NCI-H1436 (cell line): ENCODE measurements at regions not wholly inside any gene's neighbourhood (a gene's known extent, or its start where the extent isn't known, plus 50 kb on each side); places are given as distances from the start of the nearest gene placed in this dataset.
"Not testable (repeated sequence)": the region's sequence is repeated elsewhere in the genome, so short reads cannot be mapped to it uniquely, and the experiment has no call there.

Experiments
- DNase-seq: peaks from one replicate; lab custom pipeline; 2025; lab: John Stamatoyannopoulos, UW

DNA sequence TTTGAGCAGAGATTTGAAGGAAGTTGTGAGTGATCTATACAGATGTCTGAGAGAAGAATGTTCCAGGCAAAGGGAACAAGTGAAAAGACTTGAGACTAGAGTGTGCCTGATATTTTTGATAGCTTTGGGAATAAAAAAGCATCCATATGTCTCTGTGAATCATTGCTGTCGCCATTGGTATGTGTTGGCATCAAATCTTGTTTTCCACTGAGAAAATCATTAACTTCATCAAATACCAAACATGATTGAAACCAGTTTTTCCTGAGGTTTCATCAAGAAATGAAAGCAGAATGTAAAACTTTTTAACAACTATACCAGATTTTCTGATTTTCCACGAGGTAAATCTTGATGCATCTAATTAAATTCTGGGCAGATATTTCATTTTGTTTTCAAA, 862.6 kb downstream of the DIAPH3 start:
- no peak for DNase-seq

DNA sequence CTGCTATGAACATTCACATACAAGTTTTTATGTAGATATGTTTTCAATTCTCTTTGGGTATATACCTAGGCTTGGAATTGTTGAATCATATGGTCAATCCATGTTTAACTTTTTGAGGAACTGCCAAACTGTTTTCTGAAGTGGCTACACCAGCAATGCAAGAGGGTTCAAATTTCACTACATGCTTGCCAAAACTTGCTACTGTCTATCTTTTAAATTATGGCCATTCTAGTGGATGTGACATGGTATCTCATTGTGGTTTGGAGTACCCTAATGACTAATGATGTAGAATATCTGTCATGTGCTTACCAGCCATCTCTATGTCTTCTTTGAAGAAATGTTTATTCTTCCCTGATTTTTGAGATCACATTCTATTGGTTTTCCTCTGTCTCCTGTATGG, 860.3 kb downstream of the DIAPH3 start:
- no peak for DNase-seq

DNA sequence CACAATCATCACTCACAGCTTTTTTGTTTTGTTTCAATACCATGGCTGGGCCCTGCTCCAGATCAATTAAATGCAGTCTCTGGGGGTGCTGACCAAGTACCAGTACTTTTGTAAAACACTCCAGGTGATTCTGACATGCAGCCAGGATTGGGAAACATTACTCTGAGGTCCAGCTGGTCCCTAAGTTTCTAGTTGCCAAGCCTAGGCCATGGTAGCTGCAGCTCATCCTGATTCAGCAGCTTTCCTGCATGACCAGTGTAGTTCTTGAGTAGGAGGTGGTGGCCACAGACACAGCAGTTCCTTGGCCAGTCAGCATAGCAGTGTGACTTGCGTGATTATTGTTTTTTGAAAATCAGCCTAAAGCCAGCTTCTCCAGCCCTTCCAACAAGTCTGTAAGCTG, 859.1 kb downstream of the DIAPH3 start:
- no peak for DNase-seq

DNA sequence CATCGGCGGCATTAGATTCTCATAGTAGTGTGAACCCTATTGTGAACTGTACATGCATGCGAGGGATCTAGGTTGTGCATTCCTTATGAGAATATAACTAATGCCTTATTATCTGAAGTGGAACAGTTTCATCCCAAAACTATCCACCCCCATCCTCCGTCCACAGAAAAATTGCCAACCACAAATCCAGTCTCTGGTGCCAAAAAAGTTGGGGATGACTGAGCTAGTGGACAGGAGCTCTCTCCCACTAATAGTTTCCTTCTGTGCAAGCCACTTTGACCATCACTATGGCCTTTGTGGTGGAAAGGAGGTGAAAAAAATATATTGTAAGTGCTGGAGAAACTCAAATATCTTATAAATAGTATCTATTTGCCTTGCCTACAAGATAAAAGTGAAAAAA, 857.8 kb downstream of the DIAPH3 start:
- no peak for DNase-seq

DNA sequence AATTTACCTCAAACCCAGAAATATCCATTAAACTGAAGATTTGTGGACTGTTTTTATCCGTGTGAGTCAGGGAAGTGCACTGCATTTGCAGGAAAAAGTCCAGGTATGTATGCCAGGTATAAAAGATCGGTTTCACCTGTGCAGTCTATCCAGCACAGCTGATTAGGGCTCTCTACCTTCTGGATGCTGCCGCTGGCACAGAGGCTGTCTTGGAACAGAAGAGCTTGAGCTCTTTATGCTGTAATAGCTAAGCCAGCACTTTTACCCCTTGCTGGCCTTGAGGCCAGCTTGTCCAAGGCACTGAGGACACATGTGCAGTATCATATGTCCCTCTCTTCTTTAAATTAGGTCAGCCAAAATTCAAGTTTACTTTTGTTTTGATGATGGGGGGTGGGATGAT, 851.0 kb downstream of the DIAPH3 start:
- no peak for DNase-seq

DNA sequence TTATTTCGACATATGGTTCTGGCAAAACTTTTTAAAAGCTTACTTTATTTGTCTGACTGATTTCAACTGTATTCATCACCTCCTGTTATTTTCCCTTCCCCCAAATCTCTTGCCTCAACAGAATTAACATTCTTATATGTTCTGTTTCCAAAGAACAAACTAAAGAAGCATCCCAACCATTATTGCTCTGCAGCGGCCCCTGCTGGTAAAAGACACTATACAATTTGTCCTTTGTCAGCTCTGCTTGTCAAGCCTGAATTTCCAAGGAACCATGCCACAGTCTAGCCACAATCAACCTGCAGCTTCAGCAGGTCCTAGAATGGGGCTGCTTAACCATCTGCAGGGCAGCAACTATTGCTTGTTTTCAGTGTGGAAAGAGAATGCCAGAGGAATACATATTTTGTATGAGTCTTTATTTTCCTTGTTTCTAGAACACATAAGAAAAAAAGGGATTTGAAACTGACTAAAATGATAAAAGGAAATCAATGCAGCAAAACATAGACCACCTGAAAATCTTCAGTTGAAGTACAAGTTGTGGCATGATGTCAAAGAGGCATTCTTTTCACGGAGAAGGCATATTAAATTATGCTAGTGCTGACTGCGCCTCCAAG, 845.3 kb downstream of the DIAPH3 start:
- peak; percentile 51 for DNase-seq

DNA sequence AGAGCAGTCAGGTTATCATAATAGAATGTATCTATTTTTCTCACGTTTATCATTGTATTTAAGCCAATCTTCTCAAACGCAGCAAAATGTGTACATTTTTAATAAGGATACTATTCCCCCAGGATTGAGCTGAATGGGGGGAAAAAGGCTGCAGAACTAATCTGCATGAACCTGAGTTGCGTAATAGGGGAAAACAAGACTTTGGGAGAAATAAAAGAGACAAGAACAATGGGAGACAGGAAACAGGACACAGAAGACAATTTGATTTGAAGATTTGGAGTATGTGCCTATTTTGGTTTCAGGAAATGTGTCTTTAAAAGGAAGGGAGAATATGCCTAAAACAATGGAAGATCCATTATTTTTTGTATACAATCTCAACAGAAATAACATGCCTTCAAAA, 844.5 kb downstream of the DIAPH3 start:
- no peak for DNase-seq

DNA sequence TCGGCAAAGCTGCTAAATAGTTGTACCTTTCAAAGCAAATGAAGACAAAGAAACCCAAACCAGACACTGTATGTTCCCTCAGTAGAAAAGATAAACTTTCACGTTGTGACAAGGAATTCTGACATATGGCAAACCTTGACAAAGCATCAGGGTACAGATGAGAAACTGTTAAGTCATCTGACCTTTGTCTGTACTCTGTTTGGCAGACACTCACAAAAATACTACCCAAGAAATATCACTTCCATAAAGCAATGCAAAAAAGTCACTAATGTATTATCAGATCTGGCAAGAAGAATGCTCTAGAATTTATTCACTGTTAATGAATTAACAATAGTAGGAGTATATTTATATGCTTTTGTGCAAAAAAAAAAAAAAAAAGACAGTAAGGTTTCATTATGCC, 843.7 kb downstream of the DIAPH3 start:
- DNase-seq: no peak

DNA sequence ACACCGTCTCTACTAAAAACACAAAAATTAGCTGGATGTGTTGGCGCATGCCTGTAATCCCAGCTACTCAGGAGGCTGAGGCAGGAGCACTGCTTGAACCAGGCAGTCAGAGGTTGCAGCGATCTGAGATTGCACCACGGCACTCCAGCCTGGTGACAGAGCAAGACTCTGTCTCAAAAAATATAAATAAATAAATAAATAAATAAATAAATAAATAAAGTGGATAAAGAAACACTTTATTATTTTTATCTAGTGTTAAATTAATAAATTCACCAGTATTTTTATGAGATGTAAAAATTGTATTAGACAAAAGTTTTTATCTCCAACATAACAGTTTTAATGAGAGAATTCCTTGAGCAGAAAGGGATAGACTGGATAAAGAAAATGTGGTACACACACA, 839.3 kb downstream of the DIAPH3 start:
- DNase-seq: not testable (repeated sequence)

DNA sequence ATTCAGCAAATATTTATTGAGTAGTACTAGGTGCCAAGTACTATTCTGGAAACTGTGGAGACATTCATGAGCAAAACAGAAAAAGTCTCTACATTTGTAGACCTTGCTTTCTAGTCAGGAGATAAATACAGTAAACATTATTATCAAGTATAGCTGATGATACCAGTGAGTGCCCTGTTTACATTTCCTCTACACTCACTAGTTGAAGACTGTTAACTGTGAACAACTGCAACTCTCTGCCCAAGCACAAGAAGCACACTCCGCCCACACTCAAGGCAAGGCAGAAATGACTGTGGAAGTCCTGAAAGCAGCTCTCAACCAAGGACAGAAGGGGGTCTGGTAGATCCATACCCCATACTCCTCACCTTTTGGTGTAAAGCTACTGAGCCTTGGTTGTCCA, 837.0 kb downstream of the DIAPH3 start:
- DNase-seq: no peak

DNA sequence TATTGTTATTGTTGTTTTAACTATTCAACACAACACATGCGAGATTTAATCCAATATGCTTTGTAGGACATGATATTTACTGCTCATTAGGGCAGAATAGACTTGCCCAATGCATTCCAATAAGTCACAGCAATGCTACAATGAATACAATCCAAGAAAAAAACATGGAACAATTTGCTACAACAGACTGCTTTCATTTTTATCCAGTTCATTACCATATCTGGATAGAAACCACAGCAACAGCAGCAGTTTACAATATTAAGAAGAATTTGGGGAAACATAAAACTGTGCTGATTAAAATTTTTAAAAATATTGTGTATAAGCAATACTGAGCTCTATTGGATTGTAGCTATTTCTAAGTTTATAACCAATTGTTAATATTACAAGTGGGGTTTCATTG, 833.0 kb downstream of the DIAPH3 start:
- DNase-seq: no peak

DNA sequence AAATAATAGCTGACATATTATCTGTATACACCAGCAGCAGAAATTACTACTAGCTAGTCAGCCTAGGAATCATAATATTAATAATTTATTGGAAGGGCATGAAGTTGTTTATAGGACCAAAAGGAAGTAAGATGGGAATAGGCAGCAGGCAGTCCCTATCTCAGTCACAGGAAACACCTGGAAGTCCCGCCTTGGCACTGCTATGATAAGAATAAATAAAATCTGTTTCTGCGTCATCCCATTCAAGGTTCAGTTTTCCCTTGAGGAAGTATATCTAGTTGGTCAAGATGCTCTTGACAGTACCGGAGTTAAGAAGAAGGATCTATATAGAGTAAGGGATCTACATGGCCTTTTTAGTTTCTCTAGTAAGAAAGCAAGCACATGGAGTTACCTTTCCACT, 830.8 kb downstream of the DIAPH3 start:
- DNase-seq: no peak

DNA sequence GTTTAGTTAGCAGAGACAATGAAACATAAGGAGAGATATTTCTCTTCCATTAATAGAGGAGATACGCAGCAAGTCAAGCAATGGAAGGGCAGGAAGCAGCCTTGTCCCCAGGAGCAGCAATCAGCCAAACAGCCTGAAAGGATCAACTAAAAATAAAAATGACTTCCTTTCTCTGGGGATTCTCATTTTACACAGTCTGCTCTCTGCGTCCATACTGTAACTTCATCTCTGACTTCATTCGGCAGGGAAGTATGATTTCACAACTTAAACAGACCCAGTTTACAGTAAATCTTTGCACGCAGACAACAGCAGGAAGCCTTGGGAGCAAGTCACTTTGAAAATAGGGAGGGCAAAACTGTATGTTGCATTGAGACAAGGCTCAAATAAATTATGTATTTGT, 826.7 kb downstream of the DIAPH3 start:
- no peak for DNase-seq

DNA sequence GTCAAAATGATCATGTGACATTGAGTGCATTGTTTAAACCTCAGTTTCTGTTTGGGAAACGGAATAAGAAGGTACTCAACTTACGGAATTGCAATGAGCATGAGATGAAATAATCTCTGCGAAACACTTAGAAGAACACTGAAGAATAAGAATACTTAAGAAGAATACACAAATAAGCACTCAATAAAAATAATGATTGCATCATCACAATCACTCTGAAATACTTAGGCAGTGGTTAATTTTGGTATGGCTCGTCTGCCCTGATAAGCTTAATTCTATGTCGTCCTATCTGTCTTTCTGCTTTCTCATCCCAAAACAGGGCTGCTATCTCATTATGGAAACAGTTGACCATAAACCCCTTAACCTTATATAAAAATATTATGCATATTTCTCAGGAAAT, 823.6 kb downstream of the DIAPH3 start:
- no peak for DNase-seq

DNA sequence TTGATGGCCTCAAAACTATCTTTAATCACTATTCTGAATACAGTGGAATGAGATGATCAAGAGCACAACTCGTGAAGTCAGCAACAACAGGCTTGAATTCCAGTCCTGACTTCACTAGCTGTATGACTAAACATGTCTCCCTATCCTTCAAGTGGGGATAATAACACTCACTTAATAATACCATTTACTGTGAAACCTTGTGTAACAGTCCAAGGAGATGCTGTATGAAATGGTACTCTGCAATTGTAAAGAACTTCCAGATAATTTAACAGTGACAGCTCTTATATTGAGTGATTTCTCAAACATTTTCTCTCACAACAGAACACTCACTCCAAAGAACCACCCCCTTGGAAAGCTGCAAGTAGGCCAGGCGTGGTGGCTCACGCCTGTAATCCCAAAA, 823.1 kb downstream of the DIAPH3 start:
- DNase-seq: no peak

DNA sequence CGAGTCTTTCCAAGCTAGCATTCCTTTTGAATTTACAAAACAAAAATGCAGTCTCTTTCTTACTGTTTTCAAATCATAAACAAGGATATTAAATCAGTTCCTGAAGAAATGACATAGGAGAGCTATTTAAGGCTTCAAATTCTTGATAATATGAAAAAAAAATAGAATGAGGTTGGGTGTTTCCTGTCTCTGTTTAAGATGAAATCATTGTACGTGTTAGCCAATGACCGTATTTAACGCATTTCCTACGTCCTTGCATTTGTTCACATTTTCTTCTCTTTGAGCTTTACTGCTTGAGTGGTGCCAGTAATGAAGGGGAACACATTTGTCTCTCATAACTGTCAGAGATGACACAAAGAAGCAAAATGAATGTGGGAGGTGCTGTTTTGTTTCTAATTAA, 821.3 kb downstream of the DIAPH3 start:
- DNase-seq: no peak

DNA sequence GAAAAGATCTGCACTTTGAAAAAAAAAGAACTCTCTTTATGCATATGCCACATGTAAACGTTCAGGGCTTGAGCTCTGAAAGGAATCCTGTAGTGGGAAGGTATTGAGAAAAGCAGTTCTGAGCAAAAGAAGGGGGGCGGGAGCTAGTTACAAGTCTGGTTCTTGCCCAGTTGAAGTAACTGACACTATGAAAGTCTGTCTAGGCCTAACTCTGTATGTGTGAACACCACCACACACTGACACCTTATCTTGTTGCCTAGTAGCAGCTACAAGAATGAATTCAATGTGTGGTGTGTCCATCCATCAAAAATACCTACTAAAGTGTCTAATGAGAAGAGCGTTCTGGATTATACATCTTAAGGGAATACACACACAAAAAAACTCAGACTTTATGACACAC, 820.6 kb downstream of the DIAPH3 start:
- DNase-seq: no peak

DNA sequence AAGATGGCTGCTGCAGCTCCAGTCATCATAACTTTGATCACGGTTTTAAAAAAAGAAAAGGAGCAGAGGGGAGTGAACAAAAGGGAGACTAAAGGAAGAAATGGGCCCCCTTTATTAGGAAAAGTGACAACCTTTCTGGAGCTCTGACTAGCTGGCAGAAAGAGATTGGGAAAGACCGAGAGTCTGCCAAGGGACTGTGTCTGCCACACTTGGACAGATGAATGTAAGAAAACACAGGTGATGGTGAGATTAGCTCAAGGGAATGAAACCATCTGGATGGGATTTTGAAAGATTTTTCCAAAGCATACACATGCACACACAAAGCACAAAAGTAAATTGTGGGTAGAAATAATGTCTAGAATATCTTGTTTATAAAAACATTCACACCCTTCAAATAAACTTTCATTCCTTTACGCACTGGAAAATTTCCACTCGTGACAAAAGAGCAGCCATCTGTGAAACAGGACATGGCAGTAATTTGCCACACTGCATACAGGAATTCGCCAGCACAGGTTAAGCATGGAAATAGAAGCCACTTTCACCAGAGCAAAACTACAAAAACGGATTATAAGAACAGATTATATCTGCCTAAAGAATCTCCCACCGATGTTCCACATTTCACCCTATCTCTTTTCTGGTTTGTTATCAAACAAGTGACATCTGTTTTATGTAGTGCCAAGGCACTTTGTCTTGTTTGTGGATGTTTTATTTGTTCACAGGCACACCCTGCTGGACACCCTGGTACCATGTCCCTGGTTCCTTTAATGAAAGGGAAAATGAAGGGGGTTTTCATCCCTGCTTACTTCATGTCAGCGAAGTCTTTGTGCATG, 819.5 kb downstream of the DIAPH3 start:
- no peak for DNase-seq

DNA sequence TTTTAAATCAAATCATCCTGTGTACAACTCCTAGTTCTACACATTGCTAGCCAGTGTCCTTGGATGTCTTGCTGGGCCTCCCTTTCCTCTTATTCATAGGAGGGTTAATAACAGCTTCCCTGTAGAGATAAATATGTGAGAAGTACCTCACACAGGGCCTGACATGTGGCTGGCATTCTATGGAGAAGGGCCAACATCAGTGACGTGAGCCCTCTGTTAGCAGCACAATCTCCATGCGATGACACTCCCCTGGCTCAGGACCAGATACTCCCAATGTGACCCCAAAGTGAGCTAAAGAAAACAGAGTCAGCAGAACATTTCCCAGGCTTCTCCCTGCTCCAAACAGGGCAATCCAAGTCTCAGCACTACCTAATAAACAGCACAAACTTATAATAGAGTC, 818.4 kb downstream of the DIAPH3 start:
- DNase-seq: no peak

DNA sequence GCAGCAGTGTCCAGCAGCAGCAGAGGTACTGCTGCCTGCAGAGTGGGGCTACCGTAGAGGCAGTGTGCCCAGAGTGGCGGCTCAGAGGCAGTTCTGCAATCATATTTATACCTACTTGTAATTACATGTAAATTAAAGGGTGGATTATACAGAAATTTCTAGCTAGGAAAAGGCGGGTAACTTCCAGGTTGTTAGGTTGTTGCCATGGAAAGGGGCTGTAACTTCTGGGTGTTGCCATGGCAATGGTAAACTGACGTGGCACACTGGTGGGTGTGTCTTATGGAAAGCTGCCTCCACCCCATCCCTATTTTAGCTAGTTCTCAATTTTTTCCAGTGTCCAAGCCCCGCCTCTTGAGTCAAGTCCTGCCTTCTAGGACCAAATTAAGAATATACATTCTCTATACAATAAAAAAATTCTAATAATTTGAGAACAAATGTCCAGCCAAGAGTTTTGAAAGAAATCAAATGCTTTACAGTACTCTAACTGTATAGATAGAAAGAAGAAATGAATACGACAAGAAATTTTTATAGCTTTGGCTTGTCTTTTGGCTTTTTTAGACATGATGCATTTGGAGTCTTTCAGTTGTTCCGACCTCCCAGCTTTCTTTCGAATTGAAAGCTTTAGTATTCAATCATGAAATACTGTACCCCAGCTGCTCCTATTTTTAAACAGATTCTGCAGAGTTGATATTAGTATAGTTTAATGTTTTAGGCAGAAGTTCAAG, 816.6 kb downstream of the DIAPH3 start:
- DNase-seq: no peak

DNA sequence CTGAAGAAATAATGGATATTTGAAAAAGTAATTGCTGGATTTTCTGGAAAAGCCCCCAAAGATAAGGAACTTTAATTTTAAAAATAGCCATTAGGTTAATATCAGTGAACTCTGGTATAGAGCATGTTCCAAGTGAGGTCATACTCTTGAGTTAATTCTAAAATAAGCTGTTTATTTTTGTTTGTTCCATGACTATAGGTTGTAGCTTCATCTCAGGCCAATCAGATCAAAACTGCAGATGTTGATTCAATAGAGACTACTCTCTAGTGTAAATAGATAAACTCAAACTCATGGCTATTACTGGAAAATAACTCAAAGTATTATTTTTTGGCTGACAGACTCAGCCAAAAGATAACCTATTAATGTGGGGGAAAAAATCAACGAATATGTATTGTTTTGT, 815.1 kb downstream of the DIAPH3 start:
- no peak for DNase-seq

DNA sequence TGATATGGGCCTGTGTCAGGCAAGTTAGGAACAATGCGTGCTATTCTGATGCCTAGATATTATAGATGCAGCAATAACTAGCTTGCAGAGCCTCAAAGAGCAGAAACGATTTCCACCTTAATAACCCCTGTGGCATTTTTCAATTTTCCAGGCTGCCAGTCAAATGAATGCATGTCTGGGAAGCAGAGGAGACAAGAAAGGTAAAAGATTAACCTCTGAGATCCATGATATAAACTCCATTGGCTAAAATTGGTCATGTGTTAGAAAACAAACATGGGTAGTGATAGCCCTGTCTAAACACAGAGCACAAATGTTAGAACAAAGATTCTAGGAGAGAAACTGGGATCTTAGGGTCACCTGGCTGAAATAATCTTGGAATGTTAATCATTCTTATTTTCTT, 811.1 kb downstream of the DIAPH3 start:
- DNase-seq: no peak

DNA sequence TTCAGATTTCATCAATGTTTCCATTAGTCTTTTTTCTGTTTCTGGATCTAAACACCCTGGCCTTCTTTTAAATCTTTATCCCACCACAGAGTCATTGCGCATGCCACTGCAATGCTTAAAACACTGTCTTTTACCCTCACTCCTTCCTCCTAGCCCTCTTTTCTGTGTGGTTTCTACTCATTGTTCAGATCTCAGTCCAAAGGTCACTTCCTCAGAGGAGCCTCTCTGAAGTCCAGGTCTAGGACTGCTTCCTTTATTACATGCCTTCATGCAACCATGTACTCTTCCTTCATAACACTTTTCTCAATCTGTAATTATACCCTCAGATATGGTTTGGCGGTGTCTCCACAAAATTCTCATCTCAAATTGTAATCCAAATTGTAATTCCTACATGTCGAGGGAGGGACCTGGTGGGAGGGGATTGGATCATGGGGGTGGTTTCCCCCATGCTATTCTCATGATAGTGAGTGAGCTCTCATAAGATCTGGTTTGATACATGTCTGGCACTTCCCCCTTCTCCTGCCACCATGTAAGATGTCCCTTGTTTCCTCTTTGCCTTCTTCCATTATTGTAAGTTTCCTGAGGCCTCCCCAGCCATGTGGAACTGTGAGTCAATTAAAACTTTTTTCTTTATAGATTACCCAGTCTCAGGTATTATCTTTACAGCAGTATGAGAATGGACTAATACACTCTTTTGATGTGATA, 808.9 kb downstream of the DIAPH3 start:
- no peak for DNase-seq
